Left lung (tissue), 4 donors: ENCODE measurements at regions not wholly inside any gene's neighbourhood (a gene's known extent, or its start where the extent isn't known, plus 50 kb on each side); places are given as distances from the start of the nearest gene placed in this dataset.
A peak's percentile ranks its signal among the peaks of the same experiment; 100 is the strongest.

Experiments used
- ATAC-seq: fragments of 200-7000 bp; cut with Tn5 transposase; one replicate; pipeline ENCODE4 v1.9.1; 2020; ENCODE audit warnings: moderate library complexity
- DNase-seq, 4 donors: peaks; one replicate each; pipeline ENCODE4 v3.0.0-alpha.2; 2013 to 2020
- H3K27ac ChIP-seq, 2 donors: fragments of 200-600 bp; sonication (generic) in 1 of 2; one replicate each; pipeline versions ENCODE4 v1.5.0 to v1.8.0; 2020 to 2021
- H3K27me3 ChIP-seq, 2 donors: fragments of 200-600 bp; sonication (generic) in 1 of 2; one replicate each; pipeline versions ENCODE4 v1.5.0 to v1.8.0; 2020 to 2021
- H3K36me3 ChIP-seq, 2 donors: fragments of 200-600 bp; sonication (generic) in 1 of 2; one replicate each; pipeline versions ENCODE4 v1.5.0 to v1.8.0; 2020 to 2021
- H3K4me1 ChIP-seq, 2 donors: fragments of 200-600 bp; one replicate each; pipeline ENCODE4 v1.8.0; 2021
- H3K4me3 ChIP-seq, 2 donors: fragments of 200-600 bp; sonication (generic) in 1 of 2; one replicate each; pipeline versions ENCODE4 v1.5.0 to v1.8.0; 2020 to 2021; ENCODE audit warnings: mild to moderate bottlenecking in 1 of 2
- H3K9me3 ChIP-seq, 2 donors: fragments of 200-600 bp; sonication (generic) in 1 of 2; one replicate each; pipeline versions ENCODE4 v1.5.0 to v1.8.0; 2020 to 2021
- CTCF ChIP-seq, 2 donors: fragments of 200-600 bp; sonication (generic) in 1 of 2; IDR thresholded peaks; one replicate each; pipeline versions ENCODE4 v1.5.0 to v1.8.0; 2021; ENCODE audit warnings: antibody characterized with exemption in 2 of 2
- intact Hi-C, 2 donors: fragments of 100-400 bp; cut with DNase I; formaldehyde crosslinking; loops; one replicate each; pipeline versions ENCODE4 v1.11.2 to v1.14.2; 2022
- donor health status: DM: no; HTN: yes; CAD: no.
- donor health status: DM: no; HTN: no; CAD: no.

- Histone ChIP-seq H3K27ac (no peak overlapping the region), H3K36me3 (no peaks in the 10 kb centered on the region), H3K27me3 (no peaks in the 10 kb centered on the region), H3K4me3 (no peak overlapping the region), H3K9me3 (no peaks in the 10 kb centered on the region), H3K4me1 (no peaks in the 10 kb centered on the region)
- TF ChIP-seq CTCF (IDR thresholded peaks at IDR 0.05), result no peak
- intact Hi-C loops, result no loop called here
- ATAC-seq, result no peak
- DNase-seq, result no peak
These were observed 266.8 kb downstream of the RHOU start for GRCh38 chr1:229002037-229002436.

- ATAC-seq (no peak), DNase-seq (no peak)
- no peak for TF ChIP-seq CTCF (IDR thresholded peaks at IDR 0.05)
These were observed 267.2 kb downstream of the RHOU start for GRCh38 chr1:229002451-229002960.

GRCh38 chr1:229003233-229004031 is 267.5 kb upstream of the RAB4A start:
- peak in 1 of 4 donors; percentile 50 for DNase-seq
- no peaks in the 10 kb centered on the region for H3K9me3 ChIP-seq
- no peak for TF ChIP-seq CTCF (IDR thresholded peaks at IDR 0.05)
- peaks cover 0 to 6% of the 10 kb centered on the region in 2 donors for H3K4me1 ChIP-seq
- no peak overlapping the region for H3K4me3 ChIP-seq
- intact Hi-C loops, result no loop called here
- H3K36me3 ChIP-seq, result no peaks in the 10 kb centered on the region
- H3K27ac ChIP-seq, result no peak overlapping the region
- no peak for ATAC-seq
- no peaks in the 10 kb centered on the region for H3K27me3 ChIP-seq

More at GRCh38 chr1:229002451-229002960, 267.2 kb downstream of the RHOU start:
- H3K4me3 ChIP-seq, result no peak overlapping the region
- H3K27ac ChIP-seq, result no peak overlapping the region
- H3K36me3 ChIP-seq, result no peaks in the 10 kb centered on the region
- intact Hi-C loops, result no loop called here
- no peaks in the 10 kb centered on the region for H3K27me3 ChIP-seq
- H3K4me1 ChIP-seq, result no peaks in the 10 kb centered on the region
- no peaks in the 10 kb centered on the region for H3K9me3 ChIP-seq

DNA sequence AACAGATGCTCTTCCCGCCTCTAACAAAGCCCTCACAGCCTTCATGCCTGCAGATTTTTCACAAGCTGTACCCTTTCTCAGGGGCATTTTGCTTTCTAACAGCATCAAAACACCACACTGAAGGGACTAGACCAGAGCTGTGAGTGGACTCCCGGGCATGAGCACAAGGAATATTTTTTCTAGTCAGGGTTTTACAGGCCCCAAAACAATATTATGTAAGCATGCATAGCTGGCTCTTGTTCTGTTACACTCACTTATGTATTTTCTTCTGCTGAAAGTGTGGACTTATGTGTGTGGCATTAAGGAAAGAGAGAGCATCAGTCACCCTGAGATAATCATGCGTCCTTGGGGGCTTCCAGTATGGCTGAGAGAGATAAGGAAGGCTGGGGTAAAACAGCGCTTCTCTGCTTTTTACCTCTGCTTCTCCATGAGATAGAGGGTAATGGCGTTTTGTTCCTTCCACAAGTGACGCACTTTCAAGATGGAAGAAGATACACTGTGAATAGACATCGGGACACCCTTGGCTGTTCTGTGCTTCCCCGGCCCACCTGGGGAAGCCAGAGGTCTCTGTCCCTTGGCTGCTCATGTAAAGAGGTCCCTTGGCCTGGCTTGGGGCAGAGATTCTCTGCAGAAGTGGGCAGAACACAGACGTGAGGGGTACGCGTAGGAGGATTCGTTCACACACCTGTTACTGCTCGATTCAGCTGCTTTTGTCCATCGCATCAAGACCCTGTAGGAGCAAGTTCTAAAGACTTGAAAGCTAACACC is 266.7 kb upstream of the RAB4A start:
- Histone ChIP-seq H3K36me3 (no peaks in the 10 kb centered on the region), H3K27me3 (no peaks in the 10 kb centered on the region), H3K27ac (no peak overlapping the region), H3K4me1 (peaks cover 0 to 6% of the 10 kb centered on the region in 2 donors), H3K9me3 (no peaks in the 10 kb centered on the region), H3K4me3 (no peak overlapping the region)
- TF ChIP-seq CTCF (IDR thresholded peaks at IDR 0.05), result no peak
- intact Hi-C loops, result no loop called here
- DNase-seq, result peak in 1 of 4 donors; percentile 56
- no peak for ATAC-seq

DNA sequence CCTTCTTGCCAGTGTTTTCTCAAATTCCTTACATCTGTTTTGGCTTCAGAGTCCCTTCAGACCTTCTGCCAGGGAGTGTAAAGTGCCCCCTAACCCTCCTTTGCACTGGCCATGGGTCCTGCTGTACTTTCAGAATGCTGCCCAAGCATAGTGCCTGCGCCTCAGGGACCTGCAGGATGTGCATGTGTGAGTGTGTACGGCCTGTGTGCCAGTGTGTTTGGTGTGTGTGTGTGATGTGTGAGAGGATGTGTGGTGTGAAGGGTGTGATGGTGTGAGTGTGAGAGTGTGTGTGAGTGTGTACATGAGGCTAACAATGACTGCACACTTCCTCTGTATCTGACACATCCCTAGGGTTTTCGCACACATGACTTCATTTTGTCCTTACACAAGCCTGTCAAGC is 265.8 kb upstream of the RAB4A start:
- H3K4me1 ChIP-seq, result peaks cover 0 to 6% of the 10 kb centered on the region in 2 donors
- intact Hi-C loops, result no loop called here
- ATAC-seq (no peak), DNase-seq (no peak)
- H3K27me3 ChIP-seq, result no peaks in the 10 kb centered on the region
- no peaks in the 10 kb centered on the region for H3K36me3 ChIP-seq
- no peak overlapping the region for H3K27ac ChIP-seq
- TF ChIP-seq CTCF (IDR thresholded peaks at IDR 0.05), result no peak
- H3K9me3 ChIP-seq, result no peaks in the 10 kb centered on the region
- H3K4me3 ChIP-seq, result no peak overlapping the region
